ENCODE measurements at regions not wholly inside any gene's neighbourhood (a gene's known extent, or its start where the extent isn't known, plus 50 kb on each side); places are given as distances from the start of the nearest gene placed in this dataset.

DNA sequence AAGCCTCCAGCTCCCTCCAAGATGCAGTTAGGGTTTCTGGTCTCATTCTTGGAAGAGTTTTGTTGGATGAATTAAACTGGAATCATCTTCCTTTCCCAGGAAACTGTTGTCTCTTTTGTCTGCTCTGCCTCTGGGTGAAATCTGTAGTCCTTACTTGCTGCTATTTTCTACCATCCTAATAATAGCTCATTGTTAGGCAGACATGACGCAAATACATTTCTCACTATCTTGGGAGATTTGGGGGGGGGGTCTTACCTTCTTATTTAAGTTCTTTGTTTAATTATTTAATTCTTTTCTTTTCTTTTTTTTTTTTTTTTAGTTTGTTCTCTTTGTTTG lies 85.4 kb upstream of the DUSP10 start:
- no peak for DNase-seq

DNA sequence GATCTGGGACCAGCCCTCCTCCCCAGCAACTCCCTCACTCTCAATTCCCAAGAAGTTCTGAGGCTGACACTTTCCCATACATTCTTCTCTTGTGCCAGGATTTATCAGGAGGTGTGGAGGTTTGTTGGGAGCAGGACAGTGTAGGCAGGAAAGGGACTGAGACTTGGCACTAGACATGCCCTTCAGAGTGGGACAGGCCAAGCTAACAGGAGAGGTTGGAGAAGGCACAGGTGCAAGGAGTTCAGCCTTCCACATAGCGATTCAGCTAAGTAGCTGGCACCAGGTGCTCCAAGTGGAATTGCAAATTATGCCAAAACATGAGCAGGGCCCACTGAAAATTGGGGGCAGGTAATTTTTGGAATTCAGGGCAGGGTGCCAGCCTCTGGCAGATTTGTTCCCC lies 83.0 kb upstream of the DUSP10 start:
- no peak for DNase-seq

- no peak for DNase-seq
Observed at GRCh38 chr1:221824025-221824424, 82.1 kb upstream of the DUSP10 start.

- no peak for DNase-seq
Observed at GRCh38 chr1:221823561-221823960, 81.7 kb upstream of the DUSP10 start.

- DNase-seq = no peak
Observed at GRCh38 chr1:221823149-221823548, 81.3 kb upstream of the DUSP10 start.

GRCh38 chr1:221822591-221822990 lies 80.7 kb upstream of the DUSP10 start:
- DNase-seq = no peak

- DNase-seq = no peak
Observed at GRCh38 chr1:221816899-221817298, 75.0 kb upstream of the DUSP10 start.

GRCh38 chr1:221815660-221816059 lies 73.8 kb upstream of the DUSP10 start:
- no peak for DNase-seq

GRCh38 chr1:221813887-221814286 lies 72.0 kb upstream of the DUSP10 start:
- DNase-seq = no peak

DNA sequence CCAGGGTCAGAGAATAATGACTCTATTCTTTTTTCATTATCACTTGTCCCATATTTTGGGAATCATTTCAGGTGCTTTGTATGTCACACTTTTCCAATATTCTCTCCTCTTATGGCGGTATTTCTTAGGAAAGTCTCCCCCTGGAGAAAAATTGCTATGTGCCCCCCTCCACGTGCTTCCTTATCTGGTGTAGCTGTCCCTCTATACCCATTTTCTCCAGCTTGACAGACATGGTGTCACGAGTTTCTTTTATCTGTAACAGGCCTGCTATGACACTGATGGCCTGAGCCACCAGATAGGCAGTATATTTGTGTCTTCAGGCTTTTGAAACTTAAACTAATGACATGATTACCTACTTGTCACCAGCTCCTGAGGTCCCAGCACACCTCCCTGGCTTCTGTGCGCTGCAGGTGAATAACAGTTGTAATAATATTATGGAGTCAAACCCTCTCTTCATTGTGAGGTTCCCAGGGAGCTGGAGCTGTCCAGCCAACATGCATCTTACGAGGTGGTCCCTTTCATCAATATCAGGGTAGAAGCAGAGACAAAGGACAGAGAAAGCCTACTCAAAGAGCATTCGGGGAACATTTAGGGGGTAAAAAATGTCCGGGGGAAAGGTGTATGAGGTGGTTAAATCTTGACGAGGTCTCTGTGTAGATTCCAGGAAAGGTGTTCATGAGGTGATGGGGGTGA lies 71.2 kb upstream of the DUSP10 start:
- no peak for DNase-seq

DNA sequence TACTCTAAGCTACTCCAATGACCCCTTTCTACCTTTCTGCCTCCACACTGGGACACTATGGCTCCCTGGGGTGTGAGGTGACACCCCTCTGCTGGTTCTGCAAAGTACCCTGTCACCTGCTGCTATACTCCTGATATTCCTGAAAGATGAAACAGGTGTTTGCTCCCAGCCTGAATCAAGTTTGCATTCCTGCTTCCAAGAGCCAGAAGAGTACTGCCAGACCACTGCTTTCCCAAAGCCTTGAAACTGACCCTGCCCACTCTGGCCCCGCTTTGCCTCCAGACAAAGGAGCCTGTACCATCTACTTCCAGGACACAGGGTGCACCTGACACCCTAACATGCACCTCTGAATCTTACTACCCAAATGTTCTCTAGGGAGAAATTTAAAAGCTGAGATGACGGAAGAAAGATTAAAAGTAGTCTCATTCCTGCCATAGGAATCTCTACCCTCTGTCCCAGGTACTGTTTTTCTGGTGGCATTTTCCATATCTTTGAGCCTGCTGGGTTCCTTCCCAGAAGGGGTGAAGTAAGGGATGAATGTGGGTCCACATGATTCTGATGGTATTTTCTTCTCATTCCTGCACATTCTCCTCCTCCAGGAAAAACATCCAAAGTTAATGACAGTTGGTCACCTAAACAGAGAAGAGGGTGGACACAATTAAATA lies 70.3 kb upstream of the DUSP10 start:
- no peak for DNase-seq

- DNase-seq = no peak
Observed at GRCh38 chr1:221810406-221810805, 68.5 kb upstream of the DUSP10 start.

DNA sequence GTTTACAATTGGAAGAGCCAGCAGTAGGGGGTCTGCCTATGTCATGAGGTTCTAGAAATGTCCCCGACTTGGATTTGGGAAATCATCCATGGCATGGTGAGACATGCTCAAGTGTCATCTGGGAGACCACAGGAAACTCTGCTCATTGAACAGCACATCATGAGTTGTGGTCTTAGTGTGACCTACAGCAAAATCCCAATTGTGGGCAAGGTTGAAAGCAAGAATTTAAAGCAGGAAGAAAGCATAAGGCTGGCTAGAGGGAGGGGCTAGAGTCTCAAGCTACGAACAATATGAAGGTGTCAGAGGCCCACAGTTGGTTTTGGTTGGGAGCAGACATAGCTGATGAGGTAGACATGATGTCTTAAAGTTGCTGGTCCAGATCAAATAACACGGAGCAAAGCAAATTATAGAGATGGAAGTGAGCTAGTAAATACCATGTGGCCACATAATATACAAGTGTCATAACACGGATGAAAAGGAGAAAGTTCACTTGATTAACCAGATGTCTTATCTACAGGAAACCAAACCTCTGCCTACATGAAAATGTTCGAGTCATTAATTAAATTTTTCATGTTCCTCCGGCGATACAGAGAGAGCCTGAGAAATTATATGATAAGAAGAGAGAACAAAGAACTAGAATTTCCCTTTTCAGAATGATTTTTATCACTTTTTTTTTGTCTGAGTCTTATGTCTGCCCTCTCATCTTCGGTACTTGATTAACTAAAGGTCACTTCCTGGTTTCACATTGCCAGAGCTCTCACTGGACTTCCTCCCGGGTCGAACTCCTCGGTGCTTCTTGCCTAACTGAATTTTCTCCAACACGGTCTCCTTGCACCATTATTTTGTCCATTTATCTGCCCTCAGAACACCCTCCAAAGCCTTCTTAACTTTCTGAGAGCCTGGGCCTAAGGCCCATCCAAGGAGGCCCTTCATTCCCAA lies 67.5 kb upstream of the DUSP10 start:
- no peak for DNase-seq

- no peak for DNase-seq
Observed at GRCh38 chr1:221806984-221807383, 65.1 kb upstream of the DUSP10 start.

- DNase-seq = no peak
Observed at GRCh38 chr1:221806236-221806635, 64.3 kb upstream of the DUSP10 start.

- no peak for DNase-seq
Observed at GRCh38 chr1:221805121-221805520, 63.2 kb upstream of the DUSP10 start.

- no peak for DNase-seq
Observed at GRCh38 chr1:221804303-221804702, 62.4 kb upstream of the DUSP10 start.

DNA sequence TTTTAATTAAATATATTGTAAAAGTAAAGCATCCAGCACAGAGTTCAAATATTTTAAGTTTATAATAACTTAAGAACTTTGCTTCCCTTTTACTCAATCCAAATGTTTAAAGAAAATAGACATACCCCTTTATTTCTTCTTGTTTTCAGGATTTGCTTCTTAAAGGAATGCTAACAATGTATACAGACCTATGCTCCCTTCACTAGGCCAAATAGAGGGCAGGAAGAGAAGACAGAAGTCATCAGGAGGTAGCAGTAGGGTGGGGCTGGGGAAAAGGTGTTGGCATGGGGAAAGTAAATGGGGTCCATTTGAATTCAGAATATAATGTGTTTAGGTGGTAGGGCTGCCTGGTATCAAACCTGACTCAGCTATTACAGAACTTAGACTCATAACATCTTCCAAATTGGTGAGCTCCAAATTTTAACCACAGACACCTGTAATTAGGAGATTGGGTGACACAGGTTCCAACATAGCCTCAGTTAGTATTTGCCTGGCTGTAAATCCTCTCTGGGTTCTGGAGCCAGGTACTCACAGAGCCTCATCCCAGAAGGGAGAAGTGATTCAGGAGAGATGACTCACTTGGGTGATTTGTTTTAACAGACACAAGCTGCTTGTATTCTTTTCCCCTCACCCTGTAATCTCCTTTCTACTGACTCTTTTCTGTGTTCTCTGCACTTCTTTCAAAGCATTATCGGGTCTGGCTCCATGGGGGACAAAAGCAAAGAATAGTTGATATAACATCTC lies 60.1 kb upstream of the DUSP10 start:
- no peak for DNase-seq

DNA sequence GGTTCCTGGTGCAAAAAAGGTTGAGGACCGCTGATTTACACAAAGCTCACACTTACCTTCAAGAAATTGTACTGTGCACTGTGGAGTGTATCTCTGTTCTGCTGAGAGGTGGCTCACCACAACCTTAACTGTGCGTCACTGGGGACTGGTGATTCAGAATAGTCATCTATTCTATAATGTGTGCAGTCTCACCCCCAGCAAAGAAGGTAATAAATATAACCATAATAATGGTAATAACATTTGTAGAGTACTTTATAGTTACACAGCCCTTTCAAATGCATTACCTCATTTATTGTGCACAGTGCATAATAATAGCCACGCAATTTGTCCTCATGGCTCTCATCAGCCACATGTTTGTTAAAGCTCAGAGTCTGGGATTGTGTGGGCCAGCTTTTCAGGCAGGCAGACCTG lies 59.4 kb upstream of the DUSP10 start:
- no peak for DNase-seq

GRCh38 chr1:221800831-221801230 lies 58.9 kb upstream of the DUSP10 start:
- no peak for DNase-seq

- no peak for DNase-seq
Observed at GRCh38 chr1:221797506-221797905, 55.6 kb upstream of the DUSP10 start.

GRCh38 chr1:221796700-221797099 lies 54.8 kb upstream of the DUSP10 start:
- DNase-seq = no peak

GRCh38 chr1:221795380-221795779 lies 53.5 kb upstream of the DUSP10 start:
- DNase-seq = no peak

Measured in activated CD4-positive, alpha-beta T cell treated with anti-CD3 and anti-CD28 coated beads, Interleukin-2, amount 50 U/mL, for 1 hour (primary cell).